ENCODE measurements at regions not wholly inside any gene's neighbourhood (a gene's known extent, or its start where the extent isn't known, plus 50 kb on each side); places are given as distances from the start of the nearest gene placed in this dataset.

GRCh38 chr10:107848726-107849360, 684.3 kb upstream of the SORCS1 start:
- no peak for DNase-seq
- no peak overlapping the region for H3K4me2 ChIP-seq (ENCODE audit: unreplicated experiment)
- no peaks in the 10 kb centered on the region for H3K9me2 ChIP-seq (ENCODE audit: insufficient read depth)
- H4K20me1 ChIP-seq (ENCODE audit: insufficient read depth), result no peaks in the 10 kb centered on the region
- H3K36me3 ChIP-seq (ENCODE audit: low read depth), result no peaks in the 10 kb centered on the region
- no peak overlapping the region for H3K4me3 ChIP-seq
- no peaks in the 10 kb centered on the region for H3K79me2 ChIP-seq (ENCODE audit: insufficient read depth)
- H3K4me1 ChIP-seq (ENCODE audit: insufficient read depth), result no peaks in the 10 kb centered on the region
- 58 to 63% methylated on average over 8 of the region's 8 CpGs for WGBS, 2 experiments (ENCODE audit: low coverage in 1 of 2, low lambda C conversion rate in 2 of 2, missing lambda C conversion rate in 2 of 2)
- H3K9ac ChIP-seq, result no peak overlapping the region
- no peaks in the 10 kb centered on the region for H3K9me3 ChIP-seq (ENCODE audit: low read depth)
- H3K27ac ChIP-seq, result no peak overlapping the region
- no peak overlapping the region for H2AFZ ChIP-seq
- TF ChIP-seq EZH2 (IDR thresholded peaks at IDR 0.05; ENCODE audit: insufficient read depth, poor library complexity, severe bottlenecking) (no peak), EZH2phosphoT487 (IDR thresholded peaks at IDR 0.05; ENCODE audit: insufficient read depth, low read depth) (no peak)
- H3F3A ChIP-seq (ENCODE audit: insufficient read depth), result no peaks in the 10 kb centered on the region
- in situ Hi-C loops (cut with MboI), result no loop called here
- H3K27me3 ChIP-seq (replicated peaks; ENCODE audit: insufficient read depth), result no peaks in the 10 kb centered on the region

GRCh38 chr10:107847620-107848019, 683.1 kb upstream of the SORCS1 start:
- no peak overlapping the region for H3K4me2 ChIP-seq (ENCODE audit: unreplicated experiment)
- H3K36me3 ChIP-seq (ENCODE audit: low read depth), result no peaks in the 10 kb centered on the region
- in situ Hi-C loops (cut with MboI), result no loop called here
- WGBS, 2 experiments (ENCODE audit: low coverage in 1 of 2, low lambda C conversion rate in 2 of 2, missing lambda C conversion rate in 2 of 2), result 69 to 73% methylated on average over 2 of the region's 2 CpGs
- no peaks in the 10 kb centered on the region for H3K79me2 ChIP-seq (ENCODE audit: insufficient read depth)
- H3K9me2 ChIP-seq (ENCODE audit: insufficient read depth), result no peaks in the 10 kb centered on the region
- TF ChIP-seq EZH2phosphoT487 (IDR thresholded peaks at IDR 0.05; ENCODE audit: insufficient read depth, low read depth) (no peak), EZH2 (IDR thresholded peaks at IDR 0.05; ENCODE audit: insufficient read depth, poor library complexity, severe bottlenecking) (no peak)
- no peak overlapping the region for H3K27ac ChIP-seq
- DNase-seq, result no peak
- 0 out of 2 replicates have a peak overlapping the region, but pooled peaks have one; percentile 5 for H2AFZ ChIP-seq
- H3K4me3 ChIP-seq, result no peak overlapping the region
- H4K20me1 ChIP-seq (ENCODE audit: insufficient read depth), result no peaks in the 10 kb centered on the region
- H3K9ac ChIP-seq, result no peak overlapping the region
- H3K9me3 ChIP-seq (ENCODE audit: low read depth), result no peaks in the 10 kb centered on the region
- H3F3A ChIP-seq (ENCODE audit: insufficient read depth), result no peaks in the 10 kb centered on the region
- H3K27me3 ChIP-seq (replicated peaks; ENCODE audit: insufficient read depth), result no peaks in the 10 kb centered on the region
- H3K4me1 ChIP-seq (ENCODE audit: insufficient read depth), result no peaks in the 10 kb centered on the region

GRCh38 chr10:107834706-107835105, 670.2 kb upstream of the SORCS1 start:
- no peak overlapping the region for H3K4me2 ChIP-seq (ENCODE audit: unreplicated experiment)
- no peaks in the 10 kb centered on the region for H3K36me3 ChIP-seq (ENCODE audit: low read depth)
- WGBS, 2 experiments (ENCODE audit: low coverage in 1 of 2, low lambda C conversion rate in 2 of 2, missing lambda C conversion rate in 2 of 2), result 48 to 61% methylated on average over 1 of the region's 1 CpG
- H3K27me3 ChIP-seq (replicated peaks; ENCODE audit: insufficient read depth), result no peaks in the 10 kb centered on the region
- no peak overlapping the region for H3K9ac ChIP-seq
- DNase-seq, result peak; percentile 24
- no peaks in the 10 kb centered on the region for H3F3A ChIP-seq (ENCODE audit: insufficient read depth)
- no peaks in the 10 kb centered on the region for H3K4me1 ChIP-seq (ENCODE audit: insufficient read depth)
- no peaks in the 10 kb centered on the region for H3K9me3 ChIP-seq (ENCODE audit: low read depth)
- H3K27ac ChIP-seq, result no peak overlapping the region
- no peak overlapping the region for H3K4me3 ChIP-seq
- H2AFZ ChIP-seq, result no peak overlapping the region
- H3K9me2 ChIP-seq (ENCODE audit: insufficient read depth), result no peaks in the 10 kb centered on the region
- TF ChIP-seq EZH2 (IDR thresholded peaks at IDR 0.05; ENCODE audit: insufficient read depth, poor library complexity, severe bottlenecking) (no peak), EZH2phosphoT487 (IDR thresholded peaks at IDR 0.05; ENCODE audit: insufficient read depth, low read depth) (no peak)
- H3K79me2 ChIP-seq (ENCODE audit: insufficient read depth), result no peaks in the 10 kb centered on the region
- in situ Hi-C loops (cut with MboI), result no loop called here
- H4K20me1 ChIP-seq (ENCODE audit: insufficient read depth), result no peaks in the 10 kb centered on the region

GRCh38 chr10:107831772-107832171, 667.3 kb upstream of the SORCS1 start:
- in situ Hi-C loops (cut with MboI), result no loop called here
- Histone ChIP-seq H3K4me1 (ENCODE audit: insufficient read depth) (no peaks in the 10 kb centered on the region), H4K20me1 (ENCODE audit: insufficient read depth) (no peaks in the 10 kb centered on the region)

More at GRCh38 chr10:107831772-107832171, 667.3 kb upstream of the SORCS1 start:
- no peak for DNase-seq
- no peak overlapping the region for H3K27ac ChIP-seq
- no peaks in the 10 kb centered on the region for H3F3A ChIP-seq (ENCODE audit: insufficient read depth)
- 76 to 78% methylated on average over 2 of the region's 2 CpGs for WGBS, 2 experiments (ENCODE audit: low coverage in 1 of 2, low lambda C conversion rate in 2 of 2, missing lambda C conversion rate in 2 of 2)
- no peaks in the 10 kb centered on the region for H3K9me3 ChIP-seq (ENCODE audit: low read depth)
- H2AFZ ChIP-seq, result no peak overlapping the region
- no peaks in the 10 kb centered on the region for H3K79me2 ChIP-seq (ENCODE audit: insufficient read depth)
- no peaks in the 10 kb centered on the region for H3K27me3 ChIP-seq (replicated peaks; ENCODE audit: insufficient read depth)
- H3K4me3 ChIP-seq, result no peak overlapping the region
- no peaks in the 10 kb centered on the region for H3K9me2 ChIP-seq (ENCODE audit: insufficient read depth)
- TF ChIP-seq EZH2 (IDR thresholded peaks at IDR 0.05; ENCODE audit: insufficient read depth, poor library complexity, severe bottlenecking) (no peak), EZH2phosphoT487 (IDR thresholded peaks at IDR 0.05; ENCODE audit: insufficient read depth, low read depth) (no peak)
- no peak overlapping the region for H3K9ac ChIP-seq
- no peaks in the 10 kb centered on the region for H3K36me3 ChIP-seq (ENCODE audit: low read depth)
- H3K4me2 ChIP-seq (ENCODE audit: unreplicated experiment), result no peak overlapping the region

Data from GM23248 (cell line).